ENCODE measurements at regions not wholly inside any gene's neighbourhood (a gene's known extent, or its start where the extent isn't known, plus 50 kb on each side); places are given as distances from the start of the nearest gene placed in this dataset.

DNA sequence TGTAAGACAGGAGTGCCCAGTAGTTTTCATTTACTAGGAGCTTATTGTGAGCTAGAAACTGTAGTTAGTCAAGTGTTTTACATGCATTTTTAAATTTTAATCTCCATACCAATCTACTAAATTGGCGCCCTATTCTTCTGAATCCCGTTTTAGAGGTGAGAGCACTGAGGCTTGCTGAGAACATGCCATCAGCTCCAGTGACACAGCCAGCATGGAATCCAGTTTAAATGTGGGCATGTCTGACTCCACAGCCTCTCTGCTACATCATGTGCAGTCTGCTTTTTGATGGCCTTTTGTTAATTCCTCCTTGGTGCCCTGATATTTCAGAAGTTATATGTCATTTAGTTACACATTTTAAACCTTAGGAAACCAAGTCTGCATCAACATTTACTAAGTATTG is 325.4 kb downstream of the DLEU7 start:
- TF ChIP-seq EP300 (IDR thresholded peaks at IDR 0.05) (no peak), POLR2AphosphoS5 (IDR thresholded peaks at IDR 0.05) (no peak), POLR2A (IDR thresholded peaks at IDR 0.05; ENCODE audit: low read depth) (no peak)
- TF ChIP-seq, protein P1, sequence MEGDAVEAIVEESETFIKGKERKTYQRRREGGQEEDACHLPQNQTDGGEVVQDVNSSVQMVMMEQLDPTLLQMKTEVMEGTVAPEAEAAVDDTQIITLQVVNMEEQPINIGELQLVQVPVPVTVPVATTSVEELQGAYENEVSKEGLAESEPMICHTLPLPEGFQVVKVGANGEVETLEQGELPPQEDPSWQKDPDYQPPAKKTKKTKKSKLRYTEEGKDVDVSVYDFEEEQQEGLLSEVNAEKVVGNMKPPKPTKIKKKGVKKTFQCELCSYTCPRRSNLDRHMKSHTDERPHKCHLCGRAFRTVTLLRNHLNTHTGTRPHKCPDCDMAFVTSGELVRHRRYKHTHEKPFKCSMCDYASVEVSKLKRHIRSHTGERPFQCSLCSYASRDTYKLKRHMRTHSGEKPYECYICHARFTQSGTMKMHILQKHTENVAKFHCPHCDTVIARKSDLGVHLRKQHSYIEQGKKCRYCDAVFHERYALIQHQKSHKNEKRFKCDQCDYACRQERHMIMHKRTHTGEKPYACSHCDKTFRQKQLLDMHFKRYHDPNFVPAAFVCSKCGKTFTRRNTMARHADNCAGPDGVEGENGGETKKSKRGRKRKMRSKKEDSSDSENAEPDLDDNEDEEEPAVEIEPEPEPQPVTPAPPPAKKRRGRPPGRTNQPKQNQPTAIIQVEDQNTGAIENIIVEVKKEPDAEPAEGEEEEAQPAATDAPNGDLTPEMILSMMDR (IDR thresholded peaks at IDR 0.05) = no peak
- WGBS = 95% methylated on average over 2 of the region's 2 CpGs
- DNase-seq (ENCODE audit: extremely low spot score) = no peak
- Histone ChIP-seq H3K4me3 (no peak overlapping the region), H3K9me3 (no peaks in the 10 kb centered on the region), H3K4me1 (peaks cover 14 to 63% (median 58%) of the 10 kb centered on the region in 4 donors), H3K36me3 (no peaks in the 10 kb centered on the region), H3K27me3 (no peaks in the 10 kb centered on the region), H3K27ac (replicated peaks in 1 of 4) (peak overlapping the region in 2 of 4 donors; percentile 14 to 30)
- intact Hi-C loops (cut with DNase I) = loop anchor here (10.0 kb wide), 1 partner anchor 113 kb away; no protein-coding TSS in a partner anchor

DNA sequence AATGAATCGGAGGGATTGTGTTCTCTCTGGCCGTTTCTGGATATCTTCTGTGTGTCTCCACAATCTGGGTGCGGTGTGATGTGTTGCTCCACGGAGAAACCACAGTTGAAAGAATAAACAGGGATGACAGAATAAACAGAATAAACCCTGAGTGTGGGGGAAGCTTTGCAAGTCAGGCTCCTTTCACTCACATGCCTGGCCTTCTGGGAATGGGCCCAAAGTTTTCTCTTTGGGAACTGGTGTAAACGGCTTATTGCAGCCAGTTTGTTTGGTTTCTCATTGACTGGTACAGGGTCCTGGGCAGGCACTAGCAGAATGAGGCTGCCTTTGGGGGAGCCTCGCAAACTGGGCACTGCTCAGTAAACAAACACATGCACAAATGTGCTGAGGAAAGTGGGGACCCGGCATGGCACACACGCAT is 324.7 kb downstream of the DLEU7 start:
- H3K36me3 ChIP-seq = no peaks in the 10 kb centered on the region
- no peaks in the 10 kb centered on the region for H3K27me3 ChIP-seq
- intact Hi-C loops (cut with DNase I) = loop anchor here (10.0 kb wide), 1 partner anchor 114 kb away; no protein-coding TSS in a partner anchor
- H3K27ac ChIP-seq (replicated peaks in 1 of 4) = peak overlapping the region in 3 of 4 donors; percentile 14 to 30 (median 16)
- no peak for TF ChIP-seq POLR2AphosphoS5 (IDR thresholded peaks at IDR 0.05)
- TF ChIP-seq EP300 (IDR thresholded peaks at IDR 0.05) = no peak
- TF ChIP-seq, protein P1 (IDR thresholded peaks at IDR 0.05) = no peak
- TF ChIP-seq POLR2A (IDR thresholded peaks at IDR 0.05; ENCODE audit: low read depth) = no peak
- no peak for DNase-seq (ENCODE audit: extremely low spot score)
- H3K9me3 ChIP-seq = no peaks in the 10 kb centered on the region
- H3K4me1 ChIP-seq = peaks cover 11 to 62% (median 58%) of the 10 kb centered on the region in 4 donors
- WGBS = 48% methylated on average over 8 of the region's 8 CpGs
- no peak overlapping the region for H3K4me3 ChIP-seq

DNA sequence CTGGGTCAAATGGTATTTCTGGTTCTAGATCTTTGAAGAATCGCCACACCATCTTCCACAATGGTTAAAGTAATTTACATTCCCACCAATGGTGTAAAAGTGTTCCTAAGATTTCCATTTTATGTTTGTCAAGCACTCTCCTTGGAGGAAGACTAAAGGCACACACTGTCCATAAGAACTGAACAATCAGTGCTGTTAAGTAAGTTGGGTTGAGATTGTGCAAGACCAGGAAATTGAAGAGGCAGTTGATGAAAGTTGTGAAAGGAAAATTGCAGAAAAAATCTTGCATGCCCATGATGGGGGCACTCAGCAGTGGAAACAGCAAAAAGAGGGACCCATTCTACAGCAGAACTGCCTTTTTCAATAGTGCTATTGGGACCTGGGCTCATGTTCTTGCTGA is 323.6 kb downstream of the DLEU7 start:
- DNase-seq (ENCODE audit: extremely low spot score) = no peak
- no peak for TF ChIP-seq EP300 (IDR thresholded peaks at IDR 0.05)
- TF ChIP-seq, protein P1 (IDR thresholded peaks at IDR 0.05) = no peak
- no peak for TF ChIP-seq POLR2A (IDR thresholded peaks at IDR 0.05; ENCODE audit: low read depth)
- peak in 1 of 2 donors; percentile 40 for TF ChIP-seq POLR2AphosphoS5 (IDR thresholded peaks at IDR 0.05)
- no peaks in the 10 kb centered on the region for H3K9me3 ChIP-seq
- H3K36me3 ChIP-seq = no peaks in the 10 kb centered on the region
- H3K27ac ChIP-seq (replicated peaks in 1 of 4) = peak overlapping the region in 1 of 4 donors; percentile 64
- intact Hi-C loops (cut with DNase I) = loop anchor here (2.0 to 10.0 kb wide), 3 partner anchors 115 to 395 kb away; no protein-coding TSS in a partner anchor
- H3K4me3 ChIP-seq = no peak overlapping the region
- WGBS = 94% methylated on average over 1 of the region's 1 CpG
- no peaks in the 10 kb centered on the region for H3K27me3 ChIP-seq
- H3K4me1 ChIP-seq = peaks cover 7 to 61% (median 55%) of the 10 kb centered on the region in 4 donors

DNA sequence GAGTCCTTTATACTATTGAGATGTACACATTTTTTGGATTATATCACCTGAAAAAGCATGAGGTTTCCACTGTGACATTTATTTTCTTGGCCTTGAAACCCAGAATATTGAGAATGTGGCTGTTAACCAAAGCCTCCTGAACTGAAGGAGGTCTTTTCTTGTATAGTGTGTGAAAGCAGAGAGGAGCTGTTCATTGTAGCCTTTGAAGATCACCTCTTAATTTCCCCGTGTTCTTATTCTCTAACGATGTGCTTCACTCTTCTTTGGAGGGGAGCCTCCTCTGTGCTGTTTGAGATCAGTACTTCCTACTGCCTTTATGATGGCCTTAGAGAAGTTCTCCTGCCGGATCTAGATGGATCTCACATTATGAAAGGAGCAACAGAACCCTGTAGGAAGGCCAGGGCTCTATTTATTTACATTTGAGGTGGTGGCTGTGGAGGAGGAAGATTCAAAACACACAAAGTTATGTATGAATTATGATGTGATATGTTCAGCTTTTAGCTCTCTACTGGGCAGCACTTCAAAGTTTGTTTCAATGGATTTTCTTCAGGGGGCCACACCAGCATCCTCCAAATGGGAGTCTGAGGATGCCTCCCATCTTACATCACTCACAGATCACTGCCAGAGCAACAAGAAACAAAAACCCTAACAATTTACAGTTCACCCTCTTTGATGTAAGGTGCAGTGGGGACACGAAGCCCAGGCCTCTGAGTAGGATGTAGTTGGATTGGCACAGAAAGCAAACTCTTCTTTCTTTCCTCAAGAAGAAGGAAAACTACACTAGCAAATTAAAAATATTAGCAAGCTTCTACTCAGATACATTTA is 322.3 kb downstream of the DLEU7 start:
- H3K4me1 ChIP-seq = peaks cover 7 to 64% (median 56%) of the 10 kb centered on the region in 4 donors
- H3K4me3 ChIP-seq = no peak overlapping the region
- 48% methylated on average over 4 of the region's 4 CpGs for WGBS
- DNase-seq (ENCODE audit: extremely low spot score) = no peak
- no peak for TF ChIP-seq POLR2AphosphoS5 (IDR thresholded peaks at IDR 0.05)
- TF ChIP-seq, protein P1 (IDR thresholded peaks at IDR 0.05) = no peak
- no peak for TF ChIP-seq POLR2A (IDR thresholded peaks at IDR 0.05; ENCODE audit: low read depth)
- no peak for TF ChIP-seq EP300 (IDR thresholded peaks at IDR 0.05)
- intact Hi-C loops (cut with DNase I) = loop anchor here (2.0 to 10.0 kb wide), 2 partner anchors 162 to 394 kb away; no protein-coding TSS in a partner anchor
- H3K27ac ChIP-seq (replicated peaks in 1 of 4) = peak overlapping the region; percentile 40 to 64 (median 50)
- H3K27me3 ChIP-seq = no peaks in the 10 kb centered on the region
- no peaks in the 10 kb centered on the region for H3K36me3 ChIP-seq
- no peaks in the 10 kb centered on the region for H3K9me3 ChIP-seq

All from esophagus muscularis mucosa (tissue), 4 donors.